HG02588 (cell line): ENCODE measurements at regions not wholly inside any gene's neighbourhood (a gene's known extent, or its start where the extent isn't known, plus 50 kb on each side); places are given as distances from the start of the nearest gene placed in this dataset.
"Not testable (repeated sequence)": the region's sequence is repeated elsewhere in the genome, so short reads cannot be mapped to it uniquely, and the experiment has no call there.

Source experiments
- ATAC-seq: cut with Tn5 transposase; IDR thresholded peaks from one replicate; pipeline ENCODE4 v1.9.1; 2021; ENCODE audit warnings: mild to moderate bottlenecking, moderate library complexity; ENCODE audit not compliant: unreplicated experiment

- no peak for ATAC-seq
Measured at GRCh38 chr20:48411919-48412522, 415.8 kb downstream of the PREX1 start.

GRCh38 chr20:48411245-48411644, 416.6 kb downstream of the PREX1 start:
- ATAC-seq: no peak

DNA sequence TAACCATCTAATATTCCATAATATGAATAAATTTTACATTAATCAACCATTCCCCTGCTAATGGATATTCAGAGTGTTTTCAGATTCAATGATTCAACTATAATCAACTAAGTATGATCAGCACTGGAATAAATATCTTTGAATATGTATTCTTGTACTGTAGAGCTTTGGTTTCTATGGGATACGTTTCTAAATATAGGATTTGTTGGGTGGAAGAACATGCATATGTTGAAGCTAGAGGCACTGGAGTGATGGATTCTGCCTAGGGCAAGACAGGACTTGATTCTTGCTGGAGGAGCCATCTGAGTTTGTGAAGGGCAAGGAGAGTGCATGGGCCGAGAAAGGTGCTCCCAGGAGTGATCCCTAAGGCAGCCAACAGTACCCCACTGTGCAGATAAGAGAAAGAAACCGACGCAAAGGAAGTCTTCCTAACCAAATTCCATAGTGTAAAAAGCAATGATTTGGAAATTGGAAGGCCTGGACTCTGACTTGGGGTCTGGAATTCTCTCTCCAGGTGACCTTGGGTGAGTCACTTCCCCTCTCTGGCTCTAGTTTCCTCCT, 418.7 kb downstream of the PREX1 start:
- no peak for ATAC-seq

DNA sequence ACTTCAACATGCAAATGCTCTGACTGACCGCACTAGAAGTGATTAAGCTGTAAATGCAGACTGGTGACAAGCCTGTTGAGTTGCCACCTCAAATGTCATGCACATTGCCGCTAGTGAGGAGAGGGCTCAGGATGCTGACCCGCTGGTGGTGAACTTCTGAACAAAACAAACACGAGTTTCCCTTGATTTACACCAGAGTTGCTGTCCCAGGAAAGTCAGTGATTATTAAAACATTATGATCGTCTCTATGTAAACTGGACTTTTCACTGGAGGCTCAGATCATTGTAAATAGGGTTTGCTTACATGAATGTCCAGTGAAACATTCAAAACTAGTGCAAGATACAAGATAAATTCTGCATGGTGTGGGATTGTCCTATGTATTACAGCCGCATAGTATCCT, 420.1 kb downstream of the PREX1 start:
- no peak for ATAC-seq

DNA sequence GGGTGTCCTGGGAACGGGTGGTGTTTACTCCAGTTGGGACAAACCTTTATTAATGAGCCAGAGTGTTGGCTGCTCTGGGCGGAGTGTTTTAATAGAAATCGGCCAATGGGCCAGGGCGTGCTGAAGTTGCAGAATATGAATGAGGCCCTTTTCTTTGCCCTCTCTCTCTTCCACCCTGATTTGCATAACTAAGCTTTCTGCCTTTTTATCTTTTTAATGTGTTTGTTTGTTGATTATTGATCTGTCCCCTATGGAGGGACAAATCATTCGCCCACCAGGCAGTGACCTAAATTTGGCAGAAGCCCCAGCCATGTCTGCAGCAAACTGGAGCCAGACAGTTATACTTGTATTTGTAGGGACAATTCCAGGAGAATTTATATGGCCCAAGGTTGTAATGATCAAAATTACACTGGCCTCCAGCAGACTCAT, 420.9 kb downstream of the PREX1 start:
- no peak for ATAC-seq

DNA sequence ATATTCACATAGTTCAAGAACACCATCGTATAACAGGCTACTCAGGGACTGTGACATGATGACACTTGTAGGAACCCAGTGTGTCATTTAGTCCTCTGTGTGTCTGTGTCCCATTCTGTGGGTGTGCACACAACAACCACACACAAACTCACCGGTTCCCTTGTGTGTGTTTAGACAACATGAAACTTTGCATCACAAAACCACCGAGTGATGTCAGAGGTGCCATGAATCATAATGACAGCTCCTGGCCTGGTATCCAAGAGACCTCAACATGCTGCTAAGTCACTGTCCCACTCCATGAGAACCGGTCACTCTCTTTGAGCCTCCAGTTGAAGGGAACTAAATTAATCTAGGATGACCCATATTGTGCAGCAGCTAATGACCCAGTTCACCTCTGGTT, 421.3 kb downstream of the PREX1 start:
- ATAC-seq: no peak

DNA sequence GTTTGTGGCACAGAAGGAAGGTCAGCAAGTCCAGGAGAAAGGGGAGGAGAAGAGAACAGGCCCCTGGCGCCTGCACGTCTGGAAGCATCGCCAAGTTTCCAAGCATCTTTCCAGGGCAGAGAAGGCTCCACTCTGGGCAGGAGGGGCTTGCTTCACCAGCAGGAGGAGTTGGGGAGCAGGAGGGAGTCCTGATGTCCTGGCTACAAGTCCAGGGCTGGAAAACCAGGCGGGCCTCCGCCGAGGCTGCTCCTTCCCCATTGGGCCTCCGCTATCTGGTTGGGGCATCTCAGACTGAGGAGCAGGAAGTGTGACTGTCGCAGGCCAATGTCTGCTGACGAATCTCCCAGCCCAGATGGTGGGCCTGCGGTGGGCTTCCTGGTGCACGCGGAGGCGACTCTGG, 421.9 kb downstream of the PREX1 start:
- no peak for ATAC-seq

- no peak for ATAC-seq
Measured at GRCh38 chr20:48404598-48404997, 423.2 kb downstream of the PREX1 start.

DNA sequence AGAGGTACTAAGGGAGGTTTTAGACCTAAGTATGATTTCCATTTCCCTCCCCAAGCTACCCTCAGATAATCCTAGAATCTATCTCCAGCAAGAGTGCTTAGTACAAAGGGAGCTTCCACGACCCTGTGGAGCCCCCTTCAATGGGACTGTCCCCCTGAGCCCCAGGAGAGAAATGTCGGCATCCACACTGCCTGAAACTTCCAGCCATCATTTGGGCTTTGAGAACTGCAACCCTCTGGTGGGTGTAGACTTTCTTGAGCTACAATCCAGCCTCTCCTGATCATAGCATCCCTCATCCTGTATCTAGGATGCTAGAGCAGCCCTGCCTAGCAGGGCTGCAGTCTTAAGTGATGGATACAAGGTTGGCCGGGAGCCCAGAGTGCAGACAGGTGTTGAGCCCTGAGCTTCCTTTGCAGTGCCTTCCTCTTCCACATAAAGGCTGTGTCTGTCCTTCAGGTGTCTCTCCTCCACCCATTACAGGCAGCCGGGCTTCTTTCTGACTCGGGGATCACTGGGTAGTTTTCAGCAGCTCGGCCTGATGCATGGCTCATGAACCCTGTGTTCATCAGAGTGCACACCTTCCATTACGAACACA, 424.5 kb downstream of the PREX1 start:
- no peak for ATAC-seq

- ATAC-seq: no peak
Measured at GRCh38 chr20:48401359-48401758, 426.4 kb downstream of the PREX1 start.

DNA sequence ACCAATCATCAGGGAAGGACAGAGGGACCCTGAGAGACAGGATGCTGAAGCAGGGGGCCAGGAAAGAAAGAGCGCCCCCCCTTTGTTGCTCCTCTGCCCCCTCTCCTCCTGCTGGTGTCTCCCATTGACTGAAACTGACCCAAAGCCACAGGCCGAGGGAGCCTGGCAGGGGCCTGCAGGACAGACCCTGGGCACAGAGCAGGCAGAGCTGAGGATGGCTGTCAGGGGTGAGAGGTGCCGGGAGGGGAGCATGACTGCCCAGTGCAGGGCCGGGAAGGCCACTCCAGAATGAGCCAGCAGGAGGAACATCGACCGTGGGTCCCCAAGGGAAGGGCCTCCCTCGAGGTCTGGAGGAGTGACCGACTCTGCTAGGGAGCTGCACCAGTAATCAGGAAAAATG, 427.8 kb downstream of the PREX1 start:
- no peak for ATAC-seq

DNA sequence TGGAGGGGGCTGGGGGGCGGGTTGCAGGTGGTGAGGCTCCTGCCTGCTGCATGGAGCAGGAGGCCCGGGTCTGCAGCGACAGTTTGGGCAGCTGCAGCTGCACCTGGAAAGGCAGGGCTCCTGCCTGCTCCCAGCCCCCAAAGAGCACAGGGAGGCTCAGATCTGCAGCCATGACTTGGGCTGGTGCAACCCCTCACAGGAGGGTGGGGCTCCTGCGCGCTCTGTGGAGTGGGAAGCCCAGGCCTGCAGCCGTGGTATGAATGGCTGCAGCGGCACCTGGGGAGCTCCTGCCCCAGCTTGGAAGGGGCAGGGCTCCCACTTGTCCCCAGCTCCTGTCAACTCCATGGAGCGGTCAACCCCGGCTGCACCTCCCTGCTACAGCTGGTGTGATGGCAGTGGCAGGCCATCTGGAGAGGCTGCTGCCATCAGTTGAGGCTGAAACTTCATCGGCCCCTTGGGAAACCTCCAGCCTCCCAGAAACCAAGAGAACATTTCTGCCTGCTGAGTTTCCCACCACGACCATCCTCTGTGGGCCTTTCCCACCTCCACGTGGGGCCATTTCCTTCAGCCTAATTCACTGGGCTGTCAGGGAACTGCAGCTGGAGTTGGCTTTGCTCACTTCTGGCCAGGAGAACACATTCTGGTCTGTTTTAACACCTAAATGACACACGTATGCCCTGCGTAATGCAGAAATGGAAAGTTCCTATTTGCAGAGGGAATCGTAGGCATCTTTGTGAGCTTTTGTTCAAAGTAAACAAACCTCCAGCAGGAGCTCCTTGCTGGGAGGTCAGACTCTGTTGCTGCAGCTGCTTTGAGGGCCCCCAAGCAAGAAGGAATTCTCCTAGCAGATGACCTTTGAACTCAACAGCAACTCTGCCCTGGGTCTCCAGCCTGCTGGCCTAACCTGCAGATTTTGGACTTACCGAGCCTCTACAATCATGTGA, 429.0 kb downstream of the PREX1 start:
- no peak for ATAC-seq

- ATAC-seq: not testable (repeated sequence)
Measured at GRCh38 chr20:48396981-48397861, 430.6 kb downstream of the PREX1 start.

DNA sequence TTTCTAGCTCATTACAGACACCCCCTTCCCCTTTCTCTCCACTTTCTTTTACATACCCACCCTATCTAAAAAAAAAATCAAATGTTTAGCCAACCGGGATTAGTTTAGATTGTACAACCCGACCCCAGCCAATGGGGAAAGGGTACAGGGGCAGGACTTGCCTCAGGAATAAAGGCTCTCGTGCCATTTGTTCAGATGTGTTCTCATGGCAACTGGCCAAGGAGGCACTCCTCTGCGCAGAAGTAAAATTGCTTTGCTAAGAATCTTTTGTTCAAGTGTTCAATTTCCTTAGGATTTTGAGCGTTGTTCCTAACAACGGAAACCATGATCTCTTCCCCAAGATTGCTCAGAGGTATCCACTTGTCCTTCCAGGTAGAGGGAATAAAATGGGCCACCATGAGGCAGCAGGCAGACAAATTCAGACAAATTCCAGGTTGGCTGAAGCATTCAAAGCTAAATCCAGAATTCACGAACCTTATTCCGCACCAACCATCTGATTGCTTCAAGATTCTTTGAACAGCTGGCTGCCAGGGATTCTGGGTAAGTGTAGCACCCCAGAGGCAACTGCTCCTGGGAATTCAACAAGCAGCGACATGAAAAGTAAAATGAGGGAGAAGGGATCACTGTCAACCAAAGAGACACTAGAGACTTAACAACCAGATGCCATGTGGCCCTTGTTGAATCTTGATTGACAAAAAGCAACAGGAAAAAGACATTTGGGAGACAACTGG, 431.8 kb downstream of the PREX1 start:
- no peak for ATAC-seq

DNA sequence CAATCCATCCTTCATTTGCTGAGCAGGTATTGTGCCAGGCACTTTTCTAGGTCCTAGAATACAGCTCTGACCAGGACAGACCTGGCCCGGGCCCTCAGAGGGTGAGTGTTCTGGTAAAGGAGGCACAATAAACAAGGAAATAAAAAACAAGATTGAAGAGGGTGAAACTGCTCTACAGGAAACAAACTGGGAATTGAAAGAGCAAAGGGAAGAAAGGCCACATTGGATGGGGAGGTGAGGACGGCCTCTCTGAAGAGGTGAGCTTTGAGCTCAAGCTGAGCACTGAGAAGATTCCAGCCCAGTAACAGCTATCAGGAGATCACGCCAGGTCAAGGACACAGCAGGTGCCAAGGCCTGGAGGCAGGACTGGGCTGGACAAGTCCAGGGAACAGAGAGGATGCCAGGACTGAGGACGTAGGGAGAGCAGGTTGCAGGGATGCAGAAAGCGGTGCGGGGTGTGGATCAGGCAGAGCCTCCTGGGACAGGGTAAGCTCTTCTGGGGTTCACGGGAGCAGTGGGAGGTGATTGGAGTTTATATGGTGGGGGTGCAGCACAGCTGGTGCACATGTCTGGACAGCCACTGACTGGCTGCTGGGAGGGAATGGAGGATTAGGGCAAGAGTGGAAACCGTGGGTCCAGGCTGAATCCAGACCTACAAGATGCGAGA, 433.3 kb downstream of the PREX1 start:
- ATAC-seq: no peak

DNA sequence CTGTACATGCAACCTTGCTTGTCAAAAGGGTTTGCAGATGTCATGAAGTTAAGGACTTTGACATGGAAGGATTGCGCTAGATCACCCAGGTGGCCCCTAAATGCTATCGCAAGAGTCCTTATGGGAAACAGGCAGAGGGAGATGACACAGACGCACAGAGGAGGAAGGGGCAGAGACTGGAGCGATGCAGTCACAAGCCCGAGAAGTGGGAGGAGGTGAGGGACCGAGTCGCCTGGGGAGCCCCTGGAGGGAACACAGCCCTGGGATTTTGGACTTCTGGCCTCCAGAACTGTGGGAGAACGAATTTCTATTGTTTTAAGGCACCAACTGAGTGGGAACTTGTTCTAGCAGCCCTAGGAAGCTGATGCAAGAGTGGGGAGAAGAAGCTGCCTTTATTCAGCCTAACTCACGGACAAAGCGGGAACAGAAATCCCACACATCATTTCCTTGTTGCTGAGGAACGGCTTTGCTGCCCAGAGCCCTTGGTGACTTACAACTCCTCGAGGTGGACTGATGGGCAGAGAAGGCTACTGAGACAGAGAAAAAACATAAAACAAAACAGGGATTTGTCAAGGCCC, 434.0 kb downstream of the PREX1 start:
- no peak for ATAC-seq

- no peak for ATAC-seq
Measured at GRCh38 chr20:48393311-48393685, 434.5 kb downstream of the PREX1 start.

DNA sequence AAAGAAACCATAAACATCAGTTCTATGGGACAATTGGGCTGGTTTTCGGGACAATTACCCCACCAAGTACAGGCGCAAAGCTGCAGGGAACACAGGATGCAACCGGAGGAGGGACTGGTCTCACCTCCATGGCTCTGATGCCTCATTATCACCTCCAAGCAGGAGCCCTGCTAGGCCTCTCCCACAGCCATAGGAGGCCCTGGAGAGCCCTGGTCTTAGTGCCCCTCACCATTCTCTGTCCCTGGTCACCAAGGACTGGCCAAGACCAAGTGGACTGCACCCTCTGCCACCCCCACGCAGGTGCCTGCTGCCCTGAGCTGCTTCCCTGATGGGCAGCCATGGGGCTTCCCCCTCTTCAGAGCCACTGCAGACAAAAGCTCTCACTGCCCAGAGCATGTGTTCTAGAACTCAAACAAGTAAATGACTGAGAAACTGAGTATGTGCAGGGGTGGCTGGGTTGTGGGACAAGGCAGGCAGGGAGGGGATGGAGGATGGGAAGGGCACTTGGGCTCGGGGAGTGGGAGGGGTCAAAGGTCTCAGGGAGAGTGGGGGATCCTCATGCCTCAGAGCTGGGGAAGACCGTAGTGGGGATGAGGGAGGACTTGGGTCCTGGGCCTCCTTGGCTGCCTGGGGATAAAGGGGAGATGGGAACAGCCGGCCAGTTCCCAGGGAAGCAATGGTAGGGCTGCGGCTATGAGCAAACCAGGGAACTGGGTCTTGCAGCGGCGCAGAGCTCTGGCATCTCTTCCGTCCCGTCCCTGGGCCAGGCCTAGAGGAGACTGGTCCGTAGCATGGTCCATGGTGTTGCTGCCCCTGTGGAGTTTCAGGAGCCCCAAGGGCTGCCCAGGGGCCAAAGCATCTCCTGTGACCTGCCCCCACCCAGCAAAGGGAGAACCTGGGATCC, 435.1 kb downstream of the PREX1 start:
- no peak for ATAC-seq
